A549 (cell line): ENCODE measurements at regions not wholly inside any gene's neighbourhood (a gene's known extent, or its start where the extent isn't known, plus 50 kb on each side); places are given as distances from the start of the nearest gene placed in this dataset.

Experiments
- ATAC-seq, 2 experiments: fragments of 200-7000 bp in 1 of 2; fragments of >200 bp in 1 of 2; cut with Nextera tagmentation in 1 of 2; cut with Tn5 transposase in 1 of 2; 3 replicates each; pipeline versions ENCODE4 v1.8.0 to v1.9.1; 2018 to 2020; ENCODE audit warnings: mild to moderate bottlenecking in 1 of 2, moderate library complexity in 1 of 2
- CTCF ChIA-PET: fragments of 300-600 bp; sonication (Branson Sonifier 250); formaldehyde crosslinking; extraction: SDS; loops from one replicate; lab custom pipeline; 2021; ENCODE audit warnings: antibody characterized with exemption, inconsistent platforms; lab: Yijun Ruan, JAX
- POLR2A ChIA-PET: fragments of 350-600 bp; formaldehyde crosslinking; extraction: SDS; loops from one replicate; lab custom pipeline; 2021; ENCODE audit warnings: antibody characterized with exemption, inconsistent platforms; lab: Yijun Ruan, JAX
- DNase-seq, 2 experiments: peaks; one replicate each; pipeline versions ENCODE4 v3.0.0 to v3.0.0-alpha.2; 2011 to 2016; ENCODE audit warnings: low read depth in 1 of 2, low spot score in 1 of 2
- FAIRE-seq: peaks from 2 replicates; lab custom pipeline; 2011; peaks lifted over from hg19 to GRCh38; lab: Jason Lieb, UNC
- H3K27ac ChIP-seq, 2 experiments: fragments of >200 bp; sonication (Bioruptor Twin); formaldehyde crosslinking; 3 replicates each; pipeline ENCODE4 v1.5.1; 2016 to 2017
- H3K4me1 ChIP-seq: fragments of >200 bp; sonication (Bioruptor Twin); formaldehyde crosslinking; 3 replicates; pipeline ENCODE4 v1.6.1; 2016
- H3K4me2 ChIP-seq: fragments of >200 bp; sonication (Bioruptor Twin); formaldehyde crosslinking; 3 replicates; pipeline ENCODE4 v1.6.1; 2016
- H3K4me3 ChIP-seq: fragments of >200 bp; sonication (Bioruptor Twin); formaldehyde crosslinking; 3 replicates; pipeline ENCODE4 v1.5.1; 2016
- H3K9me3 ChIP-seq: fragments of >200 bp; sonication (Bioruptor Twin); formaldehyde crosslinking; 3 replicates; pipeline ENCODE4 v1.6.1; 2016
- CBX8 ChIP-seq: fragments of 200-600 bp; sonication (generic); IDR thresholded peaks from 2 replicates; pipeline ENCODE4 v1.6.1; 2016
- CHD2 ChIP-seq: fragments of 150-350 bp; IDR thresholded peaks from 2 replicates; pipeline ENCODE4 v1.6.1; 2014; ENCODE audit warnings: low read length; ENCODE audit not compliant: partially characterized antibody
- CTCF ChIP-seq: fragments of >200 bp; sonication (Bioruptor Twin); formaldehyde crosslinking; IDR thresholded peaks from 3 replicates; pipeline ENCODE4 v1.5.1; 2016
- E2F6 ChIP-seq: IDR thresholded peaks from 2 replicates; pipeline ENCODE4 v1.6.1; 2012; ENCODE audit warnings: low read depth, borderline replicate concordance
- EHMT2 ChIP-seq: fragments of 200-600 bp; sonication (generic); IDR thresholded peaks from 2 replicates; pipeline ENCODE4 v1.6.1; 2016; ENCODE audit warnings: antibody characterized with exemption, low read depth, mild to moderate bottlenecking, moderate library complexity
- EP300 ChIP-seq, 2 experiments: fragments of >200 bp; sonication (Bioruptor Twin); formaldehyde crosslinking; IDR thresholded peaks; 2 replicates in 1 of 2; 3 replicates in 1 of 2; pipeline ENCODE4 v1.6.1; 2016 to 2017
- GATA3 ChIP-seq: IDR thresholded peaks from 2 replicates; pipeline ENCODE4 v1.6.1; 2012; ENCODE audit warnings: borderline replicate concordance
- HDAC2 ChIP-seq: fragments of 200-600 bp; sonication (generic); IDR thresholded peaks from 2 replicates; pipeline ENCODE4 v1.6.1; 2016
- HES2 ChIP-seq: fragments of >200 bp; sonication (Bioruptor Twin); formaldehyde crosslinking; IDR thresholded peaks from 2 replicates; pipeline ENCODE4 v1.6.1; 2016
- HOXB13 ChIP-seq: fragments of 250-450 bp; sonication (Bioruptor Pico); IDR thresholded peaks from 2 replicates; pipeline ENCODE4 v1.5.0; 2020; ENCODE audit warnings: low read depth, mild to moderate bottlenecking, moderate library complexity
- JUN ChIP-seq, 2 experiments: fragments of >200 bp; sonication (Bioruptor Twin); formaldehyde crosslinking; IDR thresholded peaks; 2 replicates in 1 of 2; 3 replicates in 1 of 2; pipeline ENCODE4 v1.6.1; 2016 to 2017
- KDM5A ChIP-seq: fragments of 200-600 bp; sonication (generic); IDR thresholded peaks from 2 replicates; pipeline ENCODE4 v1.6.1; 2016; ENCODE audit warnings: antibody characterized with exemption, mild to moderate bottlenecking
- MAFK ChIP-seq: fragments of 450-650 bp; IDR thresholded peaks from 2 replicates; pipeline ENCODE4 v1.6.1; 2014; ENCODE audit not compliant: partially characterized antibody
- NFE2L2 ChIP-seq: fragments of 150-350 bp; conservative IDR thresholded peaks from 2 replicates; pipeline ENCODE4 v1.6.1; 2014; ENCODE audit warnings: low read length
- POLR2AphosphoS2 ChIP-seq: conservative IDR thresholded peaks from 2 replicates; pipeline ENCODE4 v1.6.1; 2012; ENCODE audit warnings: low read length, improper control_type of control experiment, inconsistent platforms
- RCOR1 ChIP-seq: fragments of 150-350 bp; IDR thresholded peaks from 2 replicates; pipeline ENCODE4 v1.6.1; 2014; ENCODE audit warnings: antibody characterized with exemption, low read length, low read depth
- RFX5 ChIP-seq: fragments of 450-650 bp; IDR thresholded peaks from 2 replicates; pipeline ENCODE4 v1.7.1; 2014; ENCODE audit warnings: antibody characterized with exemption, mild to moderate bottlenecking, moderate library complexity
- SMC3 ChIP-seq: fragments of >200 bp; sonication (Bioruptor Twin); formaldehyde crosslinking; IDR thresholded peaks from 3 replicates; pipeline ENCODE4 v1.6.1; 2018; ENCODE audit warnings: inconsistent platforms
- SREBF2 ChIP-seq: fragments of 450-650 bp; IDR thresholded peaks from 2 replicates; pipeline ENCODE4 v1.6.1; 2014; ENCODE audit warnings: mild to moderate bottlenecking, moderate library complexity
- TFCP2L1 ChIP-seq: fragments of 250-450 bp; sonication (Bioruptor Pico); IDR thresholded peaks from 2 replicates; pipeline ENCODE4 v1.5.0; 2021; ENCODE audit warnings: mild to moderate bottlenecking
- TP53 ChIP-seq: fragments of 250-450 bp; sonication (Bioruptor Pico); IDR thresholded peaks from 2 replicates; pipeline ENCODE4 v1.5.0; 2021; ENCODE audit warnings: mild to moderate bottlenecking, moderate library complexity
- ZFP36 ChIP-seq: fragments of 450-650 bp; IDR thresholded peaks from 2 replicates; pipeline ENCODE4 v1.6.1; 2014; ENCODE audit warnings: borderline replicate concordance; ENCODE audit not compliant: partially characterized antibody
- WGBS: methylation state at CpG from one replicate; pipeline ENCODE4 v1.1.6; 2017; ENCODE audit errors: missing lambda C conversion rate; 5-methylcytosine and 5-hydroxymethylcytosine counted together
- TF ChIP-seq, protein P1 (sequence below): fragments of 450-650 bp; IDR thresholded peaks from 2 replicates; pipeline ENCODE4 v1.6.1; 2014; ENCODE audit warnings: antibody characterized with exemption
- TF ChIP-seq, protein P2 (sequence below): fragments of 200-600 bp; sonication (generic); IDR thresholded peaks from 2 replicates; pipeline ENCODE4 v1.6.1; 2016; ENCODE audit warnings: antibody characterized with exemption, mild to moderate bottlenecking, moderate library complexity

GRCh38 chr2:67013821-67014220 lies 383.3 kb upstream of the ETAA1 start:
- no peak for ATAC-seq

GRCh38 chr2:67015681-67016080 lies 381.5 kb upstream of the ETAA1 start:
- TF ChIP-seq NFE2L2 (no peak), RCOR1 (no peak), E2F6 (no peak), EHMT2 (no peak), HOXB13 (CRISPR knock-in tag) (no peak), SMC3 (no peak), CBX8 (no peak), KDM5A (no peak)
- TF ChIP-seq, all 56 proteins: peak for 0
- CTCF ChIA-PET: no interaction called here
- no peak overlapping the region for H3K4me3 ChIP-seq
- POLR2A ChIA-PET: no interaction called here
- H3K4me1 ChIP-seq: no peaks in the 10 kb centered on the region
- FAIRE-seq (no peak), ATAC-seq (no peak), DNase-seq (no peak)
- H3K9me3 ChIP-seq: no peaks in the 10 kb centered on the region
- no peak overlapping the region for H3K27ac ChIP-seq
- no peak overlapping the region for H3K4me2 ChIP-seq

More at GRCh38 chr2:67013821-67014220, 383.3 kb upstream of the ETAA1 start:
- no peak overlapping the region for H3K27ac ChIP-seq
- H3K4me1 ChIP-seq: no peaks in the 10 kb centered on the region
- no peak overlapping the region for H3K4me2 ChIP-seq
- DNase-seq (no peak), FAIRE-seq (no peak)
- H3K9me3 ChIP-seq: no peaks in the 10 kb centered on the region
- TF ChIP-seq POLR2AphosphoS2 (no peak), TFCP2L1 (no peak), ZFP36 (no peak), CHD2 (no peak)
- TF ChIP-seq, protein P1, sequence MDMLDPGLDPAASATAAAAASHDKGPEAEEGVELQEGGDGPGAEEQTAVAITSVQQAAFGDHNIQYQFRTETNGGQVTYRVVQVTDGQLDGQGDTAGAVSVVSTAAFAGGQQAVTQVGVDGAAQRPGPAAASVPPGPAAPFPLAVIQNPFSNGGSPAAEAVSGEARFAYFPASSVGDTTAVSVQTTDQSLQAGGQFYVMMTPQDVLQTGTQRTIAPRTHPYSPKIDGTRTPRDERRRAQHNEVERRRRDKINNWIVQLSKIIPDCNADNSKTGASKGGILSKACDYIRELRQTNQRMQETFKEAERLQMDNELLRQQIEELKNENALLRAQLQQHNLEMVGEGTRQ: no peak
- CTCF ChIA-PET: no interaction called here
- 23% methylated on average over 1 of the region's 1 CpG for WGBS
- POLR2A ChIA-PET: no interaction called here
- no peak overlapping the region for H3K4me3 ChIP-seq

DNA sequence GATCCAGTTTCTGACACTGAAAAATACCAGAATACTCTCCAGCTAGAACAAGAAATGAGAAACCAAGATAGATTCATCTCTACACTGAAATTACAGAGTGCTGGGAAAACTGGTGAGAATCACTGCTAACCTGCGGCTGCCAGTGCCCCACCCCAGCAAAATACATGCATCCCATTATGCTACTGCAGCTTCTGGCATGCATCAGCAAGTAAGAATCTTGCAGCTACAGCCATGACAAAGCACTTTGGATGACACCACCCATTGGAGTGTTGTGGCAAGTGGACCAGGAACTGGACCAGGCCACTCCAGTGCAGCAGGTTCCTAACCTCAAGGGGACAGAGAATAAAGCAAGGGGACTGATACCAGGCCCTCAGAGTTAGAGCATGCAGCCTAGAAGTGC lies 378.8 kb upstream of the ETAA1 start:
- H3K4me3 ChIP-seq: no peak overlapping the region
- no peak for ATAC-seq
- H3K27ac ChIP-seq: no peak overlapping the region
- no peak overlapping the region for H3K4me2 ChIP-seq
- no peaks in the 10 kb centered on the region for H3K9me3 ChIP-seq
- POLR2A ChIA-PET: no interaction called here
- DNase-seq: no peak
- no peaks in the 10 kb centered on the region for H3K4me1 ChIP-seq
- TF ChIP-seq SREBF2: no peak
- no peak for TF ChIP-seq GATA3
- TF ChIP-seq EHMT2: no peak
- TF ChIP-seq HES2: no peak
- TF ChIP-seq, all 56 proteins: peak for 0
- 31% methylated on average over 1 of the region's 1 CpG for WGBS
- no peak for FAIRE-seq
- CTCF ChIA-PET: no interaction called here

GRCh38 chr2:67032076-67032475 lies 365.1 kb upstream of the ETAA1 start:
- DNase-seq (no peak), ATAC-seq (no peak), FAIRE-seq (no peak)
- no peak overlapping the region for H3K4me3 ChIP-seq
- 6% methylated on average over 2 of the region's 2 CpGs for WGBS
- ChIA-PET CTCF (no interaction called here), POLR2A (no interaction called here)
- no peak overlapping the region for H3K4me2 ChIP-seq
- no peak overlapping the region for H3K27ac ChIP-seq
- H3K4me1 ChIP-seq: no peaks in the 10 kb centered on the region
- no peaks in the 10 kb centered on the region for H3K9me3 ChIP-seq
- TF ChIP-seq TP53 (CRISPR knock-in tag) (no peak), EP300 (IDR thresholded peaks at IDR 0.05) (no peak), RFX5 (no peak), SMC3 (no peak), MAFK (no peak), E2F6 (no peak), HOXB13 (CRISPR knock-in tag) (no peak), TFCP2L1 (no peak), POLR2AphosphoS2 (no peak), HDAC2 (no peak), NFE2L2 (no peak), CBX8 (no peak), JUN (IDR thresholded peaks at IDR 0.05) (no peak), CTCF (no peak)
- TF ChIP-seq, protein P2, sequence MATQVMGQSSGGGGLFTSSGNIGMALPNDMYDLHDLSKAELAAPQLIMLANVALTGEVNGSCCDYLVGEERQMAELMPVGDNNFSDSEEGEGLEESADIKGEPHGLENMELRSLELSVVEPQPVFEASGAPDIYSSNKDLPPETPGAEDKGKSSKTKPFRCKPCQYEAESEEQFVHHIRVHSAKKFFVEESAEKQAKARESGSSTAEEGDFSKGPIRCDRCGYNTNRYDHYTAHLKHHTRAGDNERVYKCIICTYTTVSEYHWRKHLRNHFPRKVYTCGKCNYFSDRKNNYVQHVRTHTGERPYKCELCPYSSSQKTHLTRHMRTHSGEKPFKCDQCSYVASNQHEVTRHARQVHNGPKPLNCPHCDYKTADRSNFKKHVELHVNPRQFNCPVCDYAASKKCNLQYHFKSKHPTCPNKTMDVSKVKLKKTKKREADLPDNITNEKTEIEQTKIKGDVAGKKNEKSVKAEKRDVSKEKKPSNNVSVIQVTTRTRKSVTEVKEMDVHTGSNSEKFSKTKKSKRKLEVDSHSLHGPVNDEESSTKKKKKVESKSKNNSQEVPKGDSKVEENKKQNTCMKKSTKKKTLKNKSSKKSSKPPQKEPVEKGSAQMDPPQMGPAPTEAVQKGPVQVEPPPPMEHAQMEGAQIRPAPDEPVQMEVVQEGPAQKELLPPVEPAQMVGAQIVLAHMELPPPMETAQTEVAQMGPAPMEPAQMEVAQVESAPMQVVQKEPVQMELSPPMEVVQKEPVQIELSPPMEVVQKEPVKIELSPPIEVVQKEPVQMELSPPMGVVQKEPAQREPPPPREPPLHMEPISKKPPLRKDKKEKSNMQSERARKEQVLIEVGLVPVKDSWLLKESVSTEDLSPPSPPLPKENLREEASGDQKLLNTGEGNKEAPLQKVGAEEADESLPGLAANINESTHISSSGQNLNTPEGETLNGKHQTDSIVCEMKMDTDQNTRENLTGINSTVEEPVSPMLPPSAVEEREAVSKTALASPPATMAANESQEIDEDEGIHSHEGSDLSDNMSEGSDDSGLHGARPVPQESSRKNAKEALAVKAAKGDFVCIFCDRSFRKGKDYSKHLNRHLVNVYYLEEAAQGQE: no peak
